ENCODE measurements at regions not wholly inside any gene's neighbourhood (a gene's known extent, or its start where the extent isn't known, plus 50 kb on each side); places are given as distances from the start of the nearest gene placed in this dataset.

- no peak for TF ChIP-seq YY1 (IDR thresholded peaks at IDR 0.05; ENCODE audit: low read depth)
- no peak for TF ChIP-seq TAF1 (IDR thresholded peaks at IDR 0.05; ENCODE audit: low read depth)
- no peak for TF ChIP-seq EP300 (IDR thresholded peaks at IDR 0.05; ENCODE audit: borderline replicate concordance)
- TF ChIP-seq CREB1 (IDR thresholded peaks at IDR 0.05; ENCODE audit: low read depth): no peak
- no peak for TF ChIP-seq RAD21 (IDR thresholded peaks at IDR 0.05; ENCODE audit: low read depth)
- no peak for TF ChIP-seq TEAD4 (IDR thresholded peaks at IDR 0.05)
- no peak for TF ChIP-seq TCF12 (IDR thresholded peaks at IDR 0.05; ENCODE audit: low read depth)
- TF ChIP-seq, protein P1, sequence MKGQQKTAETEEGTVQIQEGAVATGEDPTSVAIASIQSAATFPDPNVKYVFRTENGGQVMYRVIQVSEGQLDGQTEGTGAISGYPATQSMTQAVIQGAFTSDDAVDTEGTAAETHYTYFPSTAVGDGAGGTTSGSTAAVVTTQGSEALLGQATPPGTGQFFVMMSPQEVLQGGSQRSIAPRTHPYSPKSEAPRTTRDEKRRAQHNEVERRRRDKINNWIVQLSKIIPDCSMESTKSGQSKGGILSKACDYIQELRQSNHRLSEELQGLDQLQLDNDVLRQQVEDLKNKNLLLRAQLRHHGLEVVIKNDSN (IDR thresholded peaks at IDR 0.05): no peak
- TF ChIP-seq, protein P2, sequence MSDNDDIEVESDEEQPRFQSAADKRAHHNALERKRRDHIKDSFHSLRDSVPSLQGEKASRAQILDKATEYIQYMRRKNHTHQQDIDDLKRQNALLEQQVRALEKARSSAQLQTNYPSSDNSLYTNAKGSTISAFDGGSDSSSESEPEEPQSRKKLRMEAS (IDR thresholded peaks at IDR 0.05): no peak
These were observed 201.1 kb upstream of the ASIC2 start for GRCh38 chr17:33494151-33494550.

All from Ishikawa (cell line).